ENCODE measurements at regions not wholly inside any gene's neighbourhood (a gene's known extent, or its start where the extent isn't known, plus 50 kb on each side); places are given as distances from the start of the nearest gene placed in this dataset.
"Not testable (repeated sequence)": the region's sequence is repeated elsewhere in the genome, so short reads cannot be mapped to it uniquely, and the experiment has no call there.

DNA sequence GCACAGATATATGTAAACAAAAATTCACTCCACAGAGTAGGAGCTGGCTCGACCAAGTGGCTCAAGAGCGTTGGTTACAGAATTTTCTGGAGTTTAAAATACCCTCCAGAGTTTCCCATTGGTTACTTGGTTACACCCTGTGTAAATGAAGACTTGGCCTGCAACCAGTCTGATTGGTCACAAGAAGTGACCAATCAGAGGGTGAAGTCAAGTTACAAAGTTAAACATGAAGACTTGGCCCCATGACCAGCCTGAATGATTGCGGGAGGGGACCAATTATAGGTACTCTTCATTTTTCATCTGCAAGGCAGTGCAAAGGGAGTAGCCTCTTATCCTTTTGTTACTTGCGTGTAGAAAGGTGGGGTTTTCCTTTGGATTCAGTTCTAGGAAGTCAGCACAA is 121.3 kb upstream of the SALL1 start:
- no peak for DNase-seq

DNA sequence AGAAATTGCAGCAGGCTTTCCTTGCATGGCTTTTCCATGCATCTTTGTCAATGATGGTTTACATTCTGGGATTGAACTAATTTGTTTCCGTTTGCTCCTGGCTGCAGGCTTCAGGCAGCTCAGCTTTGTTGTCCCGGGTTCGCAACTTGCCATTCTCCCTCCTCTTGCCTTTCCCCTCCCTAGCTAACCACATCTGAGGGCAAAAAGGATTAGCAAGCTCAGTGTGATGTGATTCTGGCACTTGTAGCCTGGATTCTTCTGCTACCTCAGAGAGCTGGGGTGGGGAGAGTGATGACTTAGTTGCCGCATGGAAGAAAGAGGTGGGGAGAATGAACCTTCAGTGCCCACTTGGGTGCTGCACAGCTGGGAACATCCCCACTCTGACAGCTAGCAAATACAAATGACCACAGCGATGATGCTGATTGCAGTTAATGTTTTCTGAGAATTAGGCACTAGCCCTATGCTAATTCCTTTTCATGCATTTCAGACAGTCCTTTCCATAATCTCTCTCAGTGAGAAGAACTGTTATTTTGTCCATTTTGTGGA is 120.2 kb upstream of the SALL1 start:
- DNase-seq, result no peak

DNA sequence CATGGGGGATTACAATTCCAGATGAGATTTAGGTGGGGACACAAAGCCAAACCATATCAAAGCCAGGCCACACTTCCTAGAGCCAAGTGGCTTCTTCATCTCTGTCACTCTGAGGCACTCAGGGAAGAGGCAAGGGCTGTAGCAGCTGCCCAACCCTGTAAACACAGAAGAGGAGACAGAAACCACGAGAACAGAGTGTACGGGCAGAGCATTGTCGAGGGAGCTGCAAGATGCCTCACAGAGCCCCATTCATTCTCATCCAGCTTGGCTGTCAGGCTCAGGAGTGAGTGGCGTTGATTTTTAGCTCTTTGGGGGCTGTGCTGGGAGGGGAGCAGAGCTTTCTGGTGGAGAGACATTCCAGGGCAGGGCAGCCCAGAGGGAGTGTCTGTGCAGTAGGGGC is 117.2 kb upstream of the SALL1 start:
- no peak for DNase-seq

DNA sequence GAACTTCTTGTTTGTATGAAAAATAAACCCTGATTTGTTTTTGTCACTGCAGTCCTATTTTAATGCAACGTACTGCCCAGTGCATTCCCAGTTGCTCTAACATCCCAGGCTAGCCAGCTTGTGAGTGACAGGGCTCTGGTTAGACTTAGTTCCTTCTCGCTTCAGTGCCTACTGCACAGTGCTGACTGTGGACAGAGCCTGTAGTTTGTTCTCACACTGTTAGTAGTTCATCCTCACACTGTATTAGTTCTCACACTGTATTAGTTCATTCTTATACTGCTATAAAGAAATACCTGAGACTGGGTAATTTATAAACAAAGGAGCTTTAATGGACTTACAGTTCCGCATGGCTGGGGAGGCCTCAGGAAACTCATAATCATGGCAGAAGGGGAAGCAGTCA is 116.6 kb upstream of the SALL1 start:
- no peak for DNase-seq

DNA sequence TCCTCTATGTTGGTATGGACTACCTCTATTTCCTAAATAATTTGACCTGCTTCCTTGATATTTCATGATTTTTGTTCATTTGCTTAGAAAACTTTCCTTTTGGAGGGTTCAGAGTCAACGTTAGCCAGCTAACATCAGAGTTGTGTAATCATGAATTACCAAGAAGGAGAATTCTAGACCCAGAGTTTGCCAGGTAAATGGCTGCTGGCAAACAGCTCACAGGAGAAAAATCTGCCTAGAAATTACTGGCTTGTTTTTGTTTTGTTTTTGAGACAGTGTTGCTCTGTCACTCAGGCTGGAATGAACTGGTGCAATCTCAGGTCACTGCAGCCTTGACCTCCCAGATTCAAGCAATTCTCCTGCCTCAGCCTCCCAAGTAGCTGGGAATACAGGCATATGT is 111.4 kb upstream of the SALL1 start:
- no peak for DNase-seq

DNA sequence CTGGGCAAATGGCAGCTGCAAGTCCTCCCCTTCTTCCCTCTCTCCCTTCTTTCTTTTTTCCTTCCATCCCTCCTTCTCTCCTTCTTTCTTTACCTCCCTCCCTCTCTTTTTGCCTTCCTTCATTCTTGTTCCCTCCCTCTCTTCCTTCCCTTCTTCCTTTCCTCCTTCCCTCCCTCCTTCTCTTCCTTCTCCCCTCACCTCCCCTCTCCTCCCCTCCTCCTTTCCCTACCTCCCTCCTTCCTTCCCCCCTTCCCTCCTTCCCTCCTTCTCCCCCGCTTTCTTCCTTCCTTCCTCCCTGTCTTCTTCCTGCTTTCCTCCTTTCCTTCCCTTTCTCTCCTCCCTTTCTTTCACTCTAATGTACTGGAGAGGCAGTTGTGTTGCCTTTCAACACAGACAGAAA is 110.8 kb upstream of the SALL1 start:
- DNase-seq, result no peak

DNA sequence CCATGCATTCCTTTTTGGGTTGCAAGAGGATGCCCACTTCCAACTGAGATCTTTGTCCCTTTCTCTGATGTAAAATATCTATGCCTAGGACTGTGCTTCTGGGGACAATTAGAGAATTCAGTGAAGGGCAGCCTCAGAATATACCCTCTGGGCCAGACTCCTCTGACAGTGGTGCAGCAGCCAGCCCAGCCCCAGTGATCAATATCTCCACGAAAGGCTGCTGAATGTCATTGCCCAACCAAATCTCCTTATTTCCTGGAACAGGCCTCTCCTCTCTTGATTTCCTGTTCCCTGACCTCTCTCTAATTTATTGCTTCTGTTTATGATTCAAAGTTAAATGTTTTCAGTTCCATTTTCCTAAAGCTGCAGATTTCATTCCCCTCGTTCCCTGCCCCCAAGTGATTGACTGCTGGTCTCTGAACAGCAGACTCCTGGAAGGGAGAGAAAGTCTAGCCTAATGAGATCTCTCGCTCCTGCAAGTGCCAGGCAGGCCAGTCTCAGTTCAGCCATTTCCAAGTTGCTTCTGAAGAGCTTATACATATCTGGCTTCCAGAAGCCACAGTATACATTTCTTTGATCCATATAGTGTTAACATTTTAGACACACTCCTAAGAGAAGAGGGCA is 104.4 kb upstream of the SALL1 start:
- no peak for DNase-seq

DNA sequence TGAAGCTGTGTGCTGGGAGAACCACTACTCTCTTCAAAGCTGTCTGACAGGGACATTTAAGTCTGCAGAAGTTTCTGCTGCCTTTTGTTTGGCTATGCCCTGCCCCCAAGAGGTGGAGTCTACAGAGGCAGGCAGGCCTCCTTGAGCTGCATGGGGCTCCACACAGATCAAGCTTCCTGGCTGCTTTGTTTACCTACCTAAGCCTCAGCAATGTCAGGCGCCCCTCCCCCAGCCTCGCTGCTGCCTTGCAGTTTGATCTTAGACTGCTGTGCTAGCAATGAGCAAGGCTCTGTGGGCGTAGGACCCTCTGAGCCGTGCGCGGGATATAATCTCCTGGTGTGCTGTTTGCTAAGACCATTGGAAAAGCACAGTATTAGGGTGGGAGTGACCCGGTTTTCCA is 103.3 kb upstream of the SALL1 start:
- not testable (repeated sequence) for DNase-seq

DNA sequence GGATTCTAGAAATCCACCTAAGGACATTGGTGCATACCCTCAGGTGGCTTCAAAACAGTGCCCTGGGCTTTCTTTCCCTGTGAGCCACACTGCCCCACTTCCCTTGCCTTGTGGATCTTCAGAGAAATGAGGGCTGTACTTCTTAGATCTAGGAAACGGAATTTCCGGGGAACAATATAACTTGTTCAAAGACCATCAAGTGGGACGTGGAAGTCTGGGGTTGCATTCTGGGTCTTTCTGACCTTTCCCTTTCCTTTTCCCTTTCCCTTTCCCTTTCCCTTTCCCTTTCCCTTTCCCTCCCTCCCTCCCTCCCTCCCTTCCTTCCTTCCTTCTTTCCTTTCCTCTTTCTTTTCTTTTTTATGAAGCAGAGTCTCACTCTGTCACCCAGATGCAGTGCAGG is 97.1 kb upstream of the SALL1 start:
- no peak for DNase-seq

DNA sequence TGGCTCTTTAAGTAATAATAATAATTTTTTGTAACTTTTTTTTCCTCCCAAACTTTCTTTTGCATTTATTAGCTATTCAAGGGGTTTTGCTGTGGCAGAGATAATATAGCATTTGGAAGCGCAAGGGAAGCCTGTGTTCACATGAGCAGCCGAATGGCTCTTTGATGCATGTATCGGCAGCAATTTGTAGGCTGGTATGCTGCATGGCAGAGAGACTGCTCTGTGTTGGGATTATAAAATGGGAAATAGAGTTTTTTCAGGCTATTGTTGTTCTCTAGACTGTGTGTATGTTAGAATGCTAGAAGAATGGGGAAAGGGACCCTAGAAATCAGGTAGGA is 94.6 kb upstream of the SALL1 start:
- no peak for DNase-seq

DNA sequence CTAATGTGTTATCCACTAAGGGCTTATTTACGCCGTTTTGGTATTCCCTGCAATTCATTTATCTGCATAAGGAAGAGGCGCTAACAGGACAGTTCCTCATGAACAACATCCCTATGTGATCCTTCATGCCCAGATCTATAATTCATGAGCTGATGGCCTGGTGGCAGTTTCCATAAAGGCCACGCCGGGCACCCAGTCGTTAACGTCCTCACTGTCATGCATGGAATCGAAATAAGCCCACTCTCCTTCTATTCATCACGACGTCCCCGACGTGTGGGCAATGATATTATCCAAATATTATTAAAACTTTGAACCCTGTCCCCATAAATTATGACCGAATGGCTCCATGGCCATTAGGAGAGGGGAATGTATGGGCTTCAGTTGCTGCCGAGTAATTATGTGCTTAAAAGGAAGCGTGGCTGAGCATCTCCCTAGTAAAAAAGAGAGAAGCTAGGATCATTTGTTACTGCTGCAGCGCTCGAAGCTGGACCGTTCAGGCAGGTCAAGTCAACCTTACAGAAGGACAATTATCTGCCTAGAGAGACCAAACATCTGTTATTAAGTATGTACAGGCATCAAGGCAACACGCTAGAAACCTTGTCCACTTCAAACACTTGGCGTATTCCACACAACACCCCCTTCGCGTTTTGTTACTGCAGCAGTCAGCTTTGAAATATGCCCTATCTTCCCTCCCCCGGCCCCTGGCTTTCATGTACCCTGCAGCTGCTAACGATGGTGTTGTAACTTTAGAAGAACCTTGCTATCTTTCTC is 94.0 kb upstream of the SALL1 start:
- DNase-seq, result no peak

DNA sequence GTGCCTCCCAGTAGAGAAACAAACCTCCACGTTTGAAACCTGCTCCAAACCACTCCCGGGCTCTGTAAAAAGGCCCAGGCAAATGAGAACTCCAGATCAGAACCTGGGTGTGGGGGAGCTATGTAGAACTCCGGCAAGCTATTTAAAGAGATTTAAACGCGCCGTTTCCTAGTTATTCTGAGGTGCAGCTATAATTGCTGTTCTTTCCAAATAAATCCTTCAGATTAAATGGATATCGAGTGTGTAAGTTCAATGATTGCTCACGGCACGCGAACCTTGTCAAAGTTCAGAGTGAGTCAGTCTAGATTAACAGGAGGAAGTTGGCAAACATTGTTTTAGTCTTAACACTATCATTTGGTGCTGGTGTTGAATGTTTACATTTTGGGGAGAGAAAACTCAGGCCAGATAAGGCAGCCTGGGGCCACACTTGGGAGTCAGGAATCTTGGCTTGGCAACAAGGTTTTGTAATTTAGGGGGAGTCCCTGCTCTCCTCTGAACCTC is 92.9 kb upstream of the SALL1 start:
- DNase-seq, result no peak

DNA sequence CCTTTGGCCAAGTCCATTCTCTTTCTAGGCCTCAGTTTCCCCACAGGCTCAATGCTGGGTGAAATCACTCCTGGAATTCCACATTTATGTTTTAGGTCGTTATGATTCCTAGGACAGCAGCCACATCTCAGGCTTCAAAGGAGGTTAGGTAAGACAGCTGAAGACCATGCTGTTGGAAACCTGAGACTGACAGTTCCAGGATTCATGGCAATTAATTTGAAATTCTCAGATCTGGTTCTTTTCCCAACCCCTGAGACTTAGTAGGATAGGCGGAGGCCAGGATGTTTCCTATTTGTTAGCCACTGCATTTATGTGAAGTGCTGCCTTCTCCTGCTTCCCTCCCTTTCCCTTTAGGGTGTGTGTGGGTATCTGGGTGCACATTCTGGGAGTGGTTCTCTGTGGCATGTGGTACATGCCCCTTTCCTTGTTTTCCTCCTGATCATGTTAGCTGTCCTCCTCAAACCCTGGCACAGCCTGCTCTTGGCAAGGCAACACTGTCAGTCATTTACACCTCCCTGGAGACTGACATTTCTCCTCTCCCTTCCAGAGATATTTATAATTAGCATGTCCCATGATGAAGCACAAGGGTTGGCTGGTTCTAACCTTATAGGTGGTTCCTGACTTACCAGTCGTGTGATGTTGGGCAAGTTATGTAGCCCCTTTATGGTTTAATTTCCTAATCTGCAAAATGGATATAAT is 91.4 kb upstream of the SALL1 start:
- no peak for DNase-seq

DNA sequence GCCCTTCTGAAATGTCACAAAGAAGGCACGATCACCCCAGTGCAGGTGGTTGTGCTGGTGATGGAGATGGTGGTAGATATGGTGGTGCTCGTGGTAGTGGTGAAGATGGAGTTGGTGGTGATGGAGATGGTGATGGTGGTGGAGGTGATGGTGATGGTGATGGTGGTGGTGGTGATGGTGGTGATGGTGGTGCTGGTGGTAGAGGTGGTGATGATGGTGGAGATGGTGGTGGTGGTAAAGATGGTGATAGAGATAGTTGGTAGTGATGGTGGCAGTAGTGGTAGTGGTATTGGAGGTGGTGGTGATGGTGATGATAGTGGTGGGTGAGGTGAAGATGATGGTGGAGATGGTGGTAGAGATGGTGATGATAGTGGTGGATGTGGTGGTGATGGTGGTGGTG is 88.1 kb upstream of the SALL1 start:
- no peak for DNase-seq

DNA sequence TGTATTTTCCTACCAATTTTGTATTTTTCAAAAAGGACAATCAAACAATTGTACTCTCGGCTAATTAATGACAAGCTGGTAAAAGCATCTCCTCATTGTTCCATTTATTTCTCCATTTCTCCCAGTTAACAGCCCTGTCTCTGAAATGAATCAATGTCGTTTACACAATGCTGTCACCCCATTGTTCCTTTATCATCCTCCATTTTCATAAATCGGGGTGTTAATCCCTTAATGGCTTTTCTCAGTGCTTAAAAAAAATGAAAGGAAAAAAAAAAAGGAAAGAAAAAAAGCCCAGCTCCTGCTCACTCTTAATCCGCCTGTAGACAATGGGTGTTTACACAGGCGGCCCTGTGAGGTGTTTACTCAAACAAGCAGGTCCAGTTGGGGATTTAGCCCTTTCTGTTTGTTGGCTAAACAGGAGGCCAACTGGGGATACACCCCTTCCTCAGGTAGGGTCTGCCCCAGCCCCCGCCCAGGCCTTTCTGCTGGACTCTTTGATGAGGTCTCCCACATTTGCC is 86.8 kb upstream of the SALL1 start:
- no peak for DNase-seq

DNA sequence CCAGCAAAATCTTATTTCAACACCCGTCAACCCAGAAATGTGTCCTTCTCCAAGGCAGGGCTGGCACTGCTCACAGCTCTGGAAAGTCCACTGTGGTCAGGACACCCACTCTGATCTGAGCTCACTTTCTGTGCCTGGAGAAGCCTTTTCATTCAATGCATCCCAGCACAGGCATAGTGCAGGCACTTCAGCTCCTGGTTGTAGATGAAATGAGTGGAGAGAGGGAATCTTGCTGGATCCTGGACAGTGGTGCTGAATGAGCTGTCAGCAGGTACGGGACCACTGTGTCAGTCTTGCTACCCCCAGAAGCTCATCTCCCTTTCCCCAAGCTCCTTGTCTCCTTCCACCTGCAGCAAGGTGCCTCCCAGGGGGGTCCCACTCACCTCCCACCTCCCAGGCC is 86.1 kb upstream of the SALL1 start:
- no peak for DNase-seq

DNA sequence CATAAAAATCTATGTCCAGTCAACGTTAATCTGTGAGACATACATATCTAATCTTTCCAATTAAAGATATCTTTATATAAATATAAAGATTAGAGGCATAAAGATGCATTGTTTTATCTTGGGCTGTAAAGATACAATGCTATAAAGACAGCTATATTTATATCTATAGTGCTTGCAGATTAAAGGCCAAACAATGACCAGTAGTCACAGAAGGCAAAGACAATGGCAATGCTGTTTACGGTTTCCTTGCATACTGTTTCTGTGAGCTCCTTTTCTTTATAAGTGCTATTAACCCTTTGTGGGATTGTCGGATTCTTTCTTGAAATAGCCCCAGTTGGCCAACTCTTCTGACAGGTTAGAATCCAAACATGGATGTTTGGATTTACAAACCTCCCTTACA is 85.5 kb upstream of the SALL1 start:
- DNase-seq, result no peak

DNA sequence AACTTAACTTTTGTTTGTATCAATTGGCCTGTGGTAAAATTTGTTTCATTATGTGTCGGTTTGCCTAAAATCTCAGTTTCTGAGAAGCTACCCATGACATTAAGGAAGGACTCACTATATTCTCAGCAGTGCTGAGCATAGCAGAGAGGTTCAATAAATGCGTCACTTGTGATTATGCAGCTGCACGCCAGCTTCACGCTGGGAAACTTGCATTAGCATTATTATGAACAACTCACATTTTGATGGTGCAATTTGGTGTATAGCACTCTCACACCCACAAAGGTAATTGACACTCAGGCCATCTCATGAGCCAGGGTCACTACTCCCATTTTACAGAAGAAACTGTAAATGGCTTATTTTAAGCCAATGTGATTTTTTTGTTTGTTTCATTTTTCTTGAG is 80.6 kb upstream of the SALL1 start:
- no peak for DNase-seq

DNA sequence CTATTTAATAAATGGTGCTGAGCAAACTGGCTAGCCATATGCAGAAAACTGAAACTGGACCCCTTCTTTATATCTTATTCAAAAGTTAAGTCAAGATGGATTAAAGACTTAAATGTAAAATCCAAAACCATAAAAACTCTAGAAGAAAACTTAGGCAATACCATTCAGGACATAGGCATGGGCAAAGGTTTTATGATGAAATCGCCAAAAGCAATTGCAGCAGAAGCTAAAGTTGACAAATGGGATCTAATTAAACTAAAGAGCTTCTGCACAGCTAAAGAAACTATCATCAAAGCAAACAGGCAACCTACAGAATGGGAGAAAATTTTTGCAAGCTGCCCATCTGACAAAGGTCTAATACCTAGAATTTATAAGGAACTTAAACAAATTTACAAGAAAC is 79.0 kb upstream of the SALL1 start:
- DNase-seq, result not testable (repeated sequence)

DNA sequence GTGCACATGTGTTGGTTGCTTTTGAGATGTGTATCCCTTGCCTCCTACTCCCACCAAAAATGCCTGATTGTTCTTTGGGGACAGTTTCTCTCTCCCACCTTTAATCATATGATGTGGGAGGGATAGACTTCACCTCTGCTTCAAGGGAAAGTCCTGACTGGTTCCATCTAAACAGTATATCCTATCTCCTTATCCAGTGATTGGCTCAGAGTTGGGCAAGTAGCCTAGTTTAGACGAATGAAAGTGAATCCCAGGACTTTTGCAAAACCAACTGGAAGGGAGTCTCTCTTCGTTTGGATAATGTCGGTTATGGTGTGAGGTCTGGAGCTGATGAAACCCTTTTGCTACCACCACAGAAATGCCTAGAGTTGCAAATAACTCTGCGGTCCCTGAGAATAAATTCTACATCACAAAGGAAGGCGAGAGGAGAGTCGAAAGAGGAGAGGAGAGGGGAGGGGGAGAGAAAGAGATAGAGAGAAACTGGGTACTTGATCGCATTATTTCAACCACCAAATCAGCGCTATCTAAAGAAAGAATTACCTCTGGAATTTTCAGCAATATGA is 77.1 kb upstream of the SALL1 start:
- no peak for DNase-seq

DNA sequence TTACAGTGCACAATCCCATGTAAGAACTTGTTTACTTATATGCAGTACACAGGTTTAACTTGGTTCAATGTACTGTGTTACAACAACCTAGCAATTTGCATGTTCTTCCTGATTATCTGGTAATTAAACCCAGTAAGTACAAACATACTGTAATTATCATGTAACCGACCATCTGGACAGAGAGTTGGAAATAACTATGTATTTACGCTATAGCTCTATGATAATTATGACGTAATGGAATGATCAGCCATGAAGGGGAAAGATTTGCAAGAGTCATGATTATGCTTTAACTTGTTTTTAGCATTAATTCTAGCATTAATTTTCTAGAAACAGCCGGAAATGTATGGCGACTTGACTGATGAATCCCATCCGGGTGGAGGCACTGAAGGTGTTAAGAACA is 74.8 kb upstream of the SALL1 start:
- no peak for DNase-seq

DNA sequence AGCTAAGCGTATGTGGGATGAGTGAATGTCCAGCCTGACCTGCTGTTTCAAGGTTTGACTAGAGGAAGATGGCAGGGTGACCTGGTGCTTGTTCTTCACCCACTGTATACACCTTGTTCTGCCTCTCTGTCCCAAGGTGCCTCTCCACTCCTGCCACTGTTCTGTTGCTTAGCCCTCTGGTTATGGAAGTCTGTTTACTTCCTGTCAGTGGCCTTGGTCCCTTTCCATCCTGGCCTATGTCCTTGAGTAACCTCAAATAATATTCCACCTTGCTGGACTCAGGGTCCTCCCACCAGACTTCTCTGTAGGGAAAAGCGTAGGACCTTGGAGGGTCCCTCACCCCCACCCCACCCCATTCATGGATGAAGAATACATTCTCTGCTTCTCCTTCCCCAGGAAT is 73.2 kb upstream of the SALL1 start:
- DNase-seq, result no peak

DNA sequence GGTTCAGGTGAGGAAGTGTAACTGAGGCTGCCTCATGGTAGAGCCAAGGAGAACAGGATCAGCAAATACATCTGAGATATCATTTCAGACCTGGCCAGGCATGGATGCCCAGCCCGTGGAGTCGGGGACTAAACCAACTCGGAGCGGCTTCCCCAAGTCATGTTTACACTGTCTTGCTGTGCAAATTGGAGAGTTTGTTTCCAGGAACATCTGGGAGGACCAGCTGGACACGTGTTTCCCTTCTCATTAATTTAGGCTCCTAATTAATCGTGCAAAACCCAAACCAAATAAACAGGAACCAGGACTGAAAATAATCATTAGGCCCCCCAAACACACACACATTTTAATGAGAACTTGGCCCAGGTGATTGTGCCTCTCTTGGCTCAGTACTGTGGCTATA is 70.9 kb upstream of the SALL1 start:
- no peak for DNase-seq

DNA sequence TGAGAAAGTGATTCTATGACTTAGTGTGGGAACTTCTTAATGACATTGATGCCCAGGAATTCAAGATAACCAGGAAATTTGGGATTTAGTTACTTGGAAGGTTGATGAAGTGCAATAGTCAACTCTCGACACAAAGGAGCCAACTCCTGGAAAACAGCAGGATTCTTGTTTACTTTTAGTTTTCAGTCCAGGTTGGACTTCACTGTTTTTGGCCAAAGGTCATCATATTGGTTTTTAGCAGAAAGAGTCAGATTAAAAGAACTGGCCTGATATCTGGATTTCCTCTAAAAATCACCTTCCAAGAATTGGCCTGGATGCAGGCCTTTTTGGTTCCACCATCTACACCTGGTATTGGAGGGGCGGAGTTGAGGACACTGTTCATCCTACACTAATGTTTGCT is 60.1 kb upstream of the SALL1 start:
- no peak for DNase-seq
